OCI-LY1 (cell line): ENCODE measurements at regions not wholly inside any gene's neighbourhood (a gene's known extent, or its start where the extent isn't known, plus 50 kb on each side); places are given as distances from the start of the nearest gene placed in this dataset.

Source experiments
- CTCF ChIP-seq: fragments of 200-600 bp; sonication (generic), shearing (Covaris generic); IDR thresholded peaks from 2 replicates; pipeline ENCODE4 v1.5.1; 2017; ENCODE audit warnings: mild to moderate bottlenecking, antibody characterized with exemption, low read length, moderate library complexity, mixed read lengths
- EZH2 ChIP-seq: fragments of 200-600 bp; sonication (generic), shearing (Covaris generic); IDR thresholded peaks from 2 replicates; pipeline ENCODE4 v1.8.0; 2017; ENCODE audit warnings: borderline replicate concordance, mixed run types, mild to moderate bottlenecking, antibody characterized with exemption, low read length, moderate library complexity, mixed read lengths

GRCh38 chr4:17246656-17247055, 265.2 kb downstream of the QDPR start:
- TF ChIP-seq CTCF (no peak), EZH2 (no peak)
